GM12872 (cell line): ENCODE measurements at regions not wholly inside any gene's neighbourhood (a gene's known extent, or its start where the extent isn't known, plus 50 kb on each side); places are given as distances from the start of the nearest gene placed in this dataset.

Experiments used
- CTCF ChIP-seq: IDR thresholded peaks from 3 replicates; pipeline ENCODE4 v1.5.1; 2011; ENCODE audit warnings: low read depth, mild to moderate bottlenecking, low read length, moderate library complexity; ENCODE audit not compliant: insufficient read depth

- TF ChIP-seq CTCF = no peak
Measured at GRCh38 chr9:79220666-79221065, 351.1 kb upstream of the TLE4 start.

- no peak for TF ChIP-seq CTCF
Measured at GRCh38 chr9:79221084-79221483, 350.7 kb upstream of the TLE4 start.

GRCh38 chr9:79222483-79222882 is 349.3 kb upstream of the TLE4 start:
- TF ChIP-seq CTCF = no peak

- TF ChIP-seq CTCF = no peak
Measured at GRCh38 chr9:79224672-79225433, 346.9 kb upstream of the TLE4 start.

- peak; percentile 53 for TF ChIP-seq CTCF
Measured at GRCh38 chr9:79233542-79233941, 338.2 kb upstream of the TLE4 start.

GRCh38 chr9:79236466-79236865 is 335.3 kb upstream of the TLE4 start:
- no peak for TF ChIP-seq CTCF

GRCh38 chr9:79237861-79238260 is 333.9 kb upstream of the TLE4 start:
- TF ChIP-seq CTCF = no peak

- no peak for TF ChIP-seq CTCF
Measured at GRCh38 chr9:79240774-79241173, 331.0 kb upstream of the TLE4 start.
